ENCODE measurements at regions not wholly inside any gene's neighbourhood (a gene's known extent, or its start where the extent isn't known, plus 50 kb on each side); places are given as distances from the start of the nearest gene placed in this dataset.

- intact Hi-C loops (cut with DNase I) = no loop called here
- Histone ChIP-seq H3K27me3 (peaks cover 0 to 6% (median 0%) of the 10 kb centered on the region in 3 donors), H3K36me3 (no peaks in the 10 kb centered on the region), H3K9me3 (no peaks in the 10 kb centered on the region), H3K27ac (no peak overlapping the region), H3K4me3 (no peak overlapping the region), H3K4me1 (no peaks in the 10 kb centered on the region)
- DNase-seq = no peak
- no peak for TF ChIP-seq POLR2AphosphoS5 (IDR thresholded peaks at IDR 0.05)
- TF ChIP-seq POLR2A (IDR thresholded peaks at IDR 0.05) = no peak
- no peak for TF ChIP-seq EP300 (IDR thresholded peaks at IDR 0.05)
- TF ChIP-seq, protein P1, sequence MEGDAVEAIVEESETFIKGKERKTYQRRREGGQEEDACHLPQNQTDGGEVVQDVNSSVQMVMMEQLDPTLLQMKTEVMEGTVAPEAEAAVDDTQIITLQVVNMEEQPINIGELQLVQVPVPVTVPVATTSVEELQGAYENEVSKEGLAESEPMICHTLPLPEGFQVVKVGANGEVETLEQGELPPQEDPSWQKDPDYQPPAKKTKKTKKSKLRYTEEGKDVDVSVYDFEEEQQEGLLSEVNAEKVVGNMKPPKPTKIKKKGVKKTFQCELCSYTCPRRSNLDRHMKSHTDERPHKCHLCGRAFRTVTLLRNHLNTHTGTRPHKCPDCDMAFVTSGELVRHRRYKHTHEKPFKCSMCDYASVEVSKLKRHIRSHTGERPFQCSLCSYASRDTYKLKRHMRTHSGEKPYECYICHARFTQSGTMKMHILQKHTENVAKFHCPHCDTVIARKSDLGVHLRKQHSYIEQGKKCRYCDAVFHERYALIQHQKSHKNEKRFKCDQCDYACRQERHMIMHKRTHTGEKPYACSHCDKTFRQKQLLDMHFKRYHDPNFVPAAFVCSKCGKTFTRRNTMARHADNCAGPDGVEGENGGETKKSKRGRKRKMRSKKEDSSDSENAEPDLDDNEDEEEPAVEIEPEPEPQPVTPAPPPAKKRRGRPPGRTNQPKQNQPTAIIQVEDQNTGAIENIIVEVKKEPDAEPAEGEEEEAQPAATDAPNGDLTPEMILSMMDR (IDR thresholded peaks at IDR 0.05) = no peak
- WGBS, 2 donors = 93 to 95% methylated on average over 1 of the region's 1 CpG
Observed at GRCh38 chr3:10631224-10631623, 125.8 kb upstream of the ATP2B2 start.

GRCh38 chr3:10632125-10632524 lies 126.7 kb upstream of the ATP2B2 start:
- H3K9me3 ChIP-seq = no peaks in the 10 kb centered on the region
- WGBS, 2 donors = 85 to 89% methylated on average over 6 of the region's 6 CpGs

GRCh38 chr3:10632741-10633140 lies 127.4 kb upstream of the ATP2B2 start:
- no peaks in the 10 kb centered on the region for H3K4me1 ChIP-seq
- 76 to 85% methylated on average over 3 of the region's 3 CpGs for WGBS, 2 donors
- H3K9me3 ChIP-seq = peaks cover 0 to 3% (median 0%) of the 10 kb centered on the region in 4 donors
- peaks cover 0 to 6% (median 0%) of the 10 kb centered on the region in 3 donors for H3K27me3 ChIP-seq
- H3K36me3 ChIP-seq = no peaks in the 10 kb centered on the region
- no peak overlapping the region for H3K27ac ChIP-seq
- DNase-seq = no peak
- no peak overlapping the region for H3K4me3 ChIP-seq
- no peak for TF ChIP-seq POLR2AphosphoS5 (IDR thresholded peaks at IDR 0.05)
- no peak for TF ChIP-seq POLR2A (IDR thresholded peaks at IDR 0.05)
- no peak for TF ChIP-seq EP300 (IDR thresholded peaks at IDR 0.05)
- TF ChIP-seq, protein P1 (IDR thresholded peaks at IDR 0.05) = no peak
- intact Hi-C loops (cut with DNase I) = no loop called here

More at GRCh38 chr3:10632125-10632524, 126.7 kb upstream of the ATP2B2 start:
- H3K27ac ChIP-seq = no peak overlapping the region
- no peaks in the 10 kb centered on the region for H3K4me1 ChIP-seq
- TF ChIP-seq EP300 (IDR thresholded peaks at IDR 0.05) (no peak), POLR2A (IDR thresholded peaks at IDR 0.05) (no peak), POLR2AphosphoS5 (IDR thresholded peaks at IDR 0.05) (no peak)
- TF ChIP-seq, protein P1 (IDR thresholded peaks at IDR 0.05) = no peak
- H3K4me3 ChIP-seq = no peak overlapping the region
- DNase-seq = no peak
- H3K36me3 ChIP-seq = no peaks in the 10 kb centered on the region
- H3K27me3 ChIP-seq = peaks cover 0 to 6% (median 0%) of the 10 kb centered on the region in 3 donors
- intact Hi-C loops (cut with DNase I) = no loop called here

DNA sequence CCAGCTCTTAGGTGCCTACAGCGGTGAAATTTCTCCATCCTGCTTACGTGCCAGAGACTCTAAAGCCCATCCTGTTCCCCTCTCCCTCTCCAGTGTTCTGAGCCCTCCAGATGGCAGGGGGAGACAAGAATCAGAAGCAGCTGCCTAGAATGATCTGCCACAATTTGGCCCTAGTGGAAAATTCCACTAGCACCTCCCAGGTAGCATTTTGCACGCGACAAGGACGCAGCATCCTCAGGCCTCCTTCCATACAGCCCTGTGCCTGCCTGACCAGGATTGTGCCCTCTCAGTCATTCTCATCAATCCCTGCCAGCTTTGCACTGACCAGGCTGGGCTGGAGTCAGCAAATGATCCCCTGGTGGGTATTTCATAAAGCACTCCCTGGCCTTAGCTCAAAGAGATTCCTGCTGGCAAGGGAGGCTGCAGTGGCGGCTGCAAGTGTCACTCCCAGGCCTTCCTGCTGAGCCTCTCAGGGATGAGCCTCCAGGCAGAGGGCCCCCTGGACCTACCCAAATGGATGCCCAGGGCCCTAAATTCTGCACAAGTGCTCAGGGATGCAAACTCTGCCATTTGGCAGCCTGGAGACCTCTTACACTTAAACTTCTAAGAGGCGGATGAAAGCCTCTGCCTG lies 130.2 kb upstream of the ATP2B2 start:
- Histone ChIP-seq H3K27me3 (peaks cover 0 to 3% (median 0%) of the 10 kb centered on the region in 3 donors), H3K27ac (no peak overlapping the region), H3K4me1 (no peaks in the 10 kb centered on the region), H3K4me3 (no peak overlapping the region), H3K9me3 (peaks cover 0 to 9% (median 3%) of the 10 kb centered on the region in 4 donors), H3K36me3 (no peaks in the 10 kb centered on the region)
- 84 to 88% methylated on average over 7 of the region's 7 CpGs for WGBS, 2 donors
- TF ChIP-seq, protein P1 (IDR thresholded peaks at IDR 0.05) = no peak
- TF ChIP-seq EP300 (IDR thresholded peaks at IDR 0.05) (no peak), POLR2A (IDR thresholded peaks at IDR 0.05) (no peak), POLR2AphosphoS5 (IDR thresholded peaks at IDR 0.05) (no peak)
- intact Hi-C loops (cut with DNase I) = no loop called here
- no peak for DNase-seq

- TF ChIP-seq POLR2A (IDR thresholded peaks at IDR 0.05) (no peak), POLR2AphosphoS5 (IDR thresholded peaks at IDR 0.05) (no peak), EP300 (IDR thresholded peaks at IDR 0.05) (no peak)
- TF ChIP-seq, protein P1 (IDR thresholded peaks at IDR 0.05) = no peak
- DNase-seq = no peak
- no peaks in the 10 kb centered on the region for H3K4me1 ChIP-seq
- H3K36me3 ChIP-seq = no peaks in the 10 kb centered on the region
- H3K9me3 ChIP-seq = peaks cover 0 to 9% (median 3%) of the 10 kb centered on the region in 4 donors
- peaks cover 0 to 3% (median 0%) of the 10 kb centered on the region in 3 donors for H3K27me3 ChIP-seq
- no peak overlapping the region for H3K27ac ChIP-seq
- H3K4me3 ChIP-seq = no peak overlapping the region
- intact Hi-C loops (cut with DNase I) = no loop called here
Observed at GRCh38 chr3:10637342-10637741, 132.0 kb upstream of the ATP2B2 start.
